Body of pancreas (tissue), 4 donors: ENCODE measurements at regions not wholly inside any gene's neighbourhood (a gene's known extent, or its start where the extent isn't known, plus 50 kb on each side); places are given as distances from the start of the nearest gene placed in this dataset.

Experiments used
- CTCF ChIP-seq, 7 experiments: fragments of 450-650 bp in 4 of 7; fragments of 200-600 bp in 3 of 7; sonication (generic) in 3 of 7; IDR thresholded peaks; one replicate each; pipeline ENCODE4 v1.5.1; 2016 to 2019; ENCODE audit warnings: antibody characterized with exemption in 7 of 7
- POLR2A ChIP-seq, 3 donors: fragments of 450-650 bp; IDR thresholded peaks; one replicate each; pipeline ENCODE4 v1.6.1; 2016; ENCODE audit warnings: antibody characterized with exemption in 3 of 3, mild to moderate bottlenecking in 2 of 3

- no peak for TF ChIP-seq CTCF (IDR thresholded peaks at IDR 0.05)
- no peak for TF ChIP-seq POLR2A (IDR thresholded peaks at IDR 0.05)
Observed at GRCh38 chr14:22106700-22107697, 433.4 kb upstream of the OR4E1 start.
